ENCODE measurements at regions not wholly inside any gene's neighbourhood (a gene's known extent, or its start where the extent isn't known, plus 50 kb on each side); places are given as distances from the start of the nearest gene placed in this dataset.

DNA sequence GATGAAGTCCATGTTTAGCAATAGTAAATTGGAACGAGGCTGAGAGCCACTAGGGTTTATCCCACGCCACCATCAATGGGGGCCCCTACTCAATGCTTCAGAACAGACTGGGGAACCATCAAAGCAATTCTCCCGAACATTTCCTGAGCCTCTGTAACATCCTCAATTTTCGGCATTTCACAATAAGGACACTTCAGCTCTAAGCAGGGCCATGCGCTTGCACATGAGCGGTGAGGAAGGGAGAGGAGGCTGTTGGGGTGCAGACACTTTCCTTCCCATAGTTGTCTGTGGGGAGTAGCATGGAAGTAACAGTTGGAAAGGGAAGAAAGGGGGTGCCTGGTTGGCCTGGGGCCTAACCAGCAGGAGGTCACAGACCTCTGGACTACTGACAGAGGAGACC is 129.9 kb upstream of the PRMT8 start:
- no peak for TF ChIP-seq CTCF (IDR thresholded peaks at IDR 0.05; ENCODE audit: control insufficient read depth, extremely low read depth, insufficient read depth)
- no peak overlapping the region for H3K4me3 ChIP-seq (ENCODE audit: low read depth, low read length)
- DNase-seq (ENCODE audit: low read depth) = no peak

- DNase-seq (ENCODE audit: low read depth) = no peak
- no peak for TF ChIP-seq CTCF (IDR thresholded peaks at IDR 0.05; ENCODE audit: control insufficient read depth, extremely low read depth, insufficient read depth)
- no peak overlapping the region for H3K4me3 ChIP-seq (ENCODE audit: low read depth, low read length)
Measured at GRCh38 chr12:3362737-3363136, 128.3 kb upstream of the PRMT8 start.

GRCh38 chr12:3363608-3364007 is 127.4 kb upstream of the PRMT8 start:
- no peak for TF ChIP-seq CTCF (IDR thresholded peaks at IDR 0.05; ENCODE audit: control insufficient read depth, extremely low read depth, insufficient read depth)
- no peak for DNase-seq (ENCODE audit: low read depth)
- H3K4me3 ChIP-seq (ENCODE audit: low read depth, low read length) = no peak overlapping the region

GRCh38 chr12:3364226-3364625 is 126.8 kb upstream of the PRMT8 start:
- no peak overlapping the region for H3K4me3 ChIP-seq (ENCODE audit: low read depth, low read length)
- no peak for TF ChIP-seq CTCF (IDR thresholded peaks at IDR 0.05; ENCODE audit: control insufficient read depth, extremely low read depth, insufficient read depth)
- no peak for DNase-seq (ENCODE audit: low read depth)

DNA sequence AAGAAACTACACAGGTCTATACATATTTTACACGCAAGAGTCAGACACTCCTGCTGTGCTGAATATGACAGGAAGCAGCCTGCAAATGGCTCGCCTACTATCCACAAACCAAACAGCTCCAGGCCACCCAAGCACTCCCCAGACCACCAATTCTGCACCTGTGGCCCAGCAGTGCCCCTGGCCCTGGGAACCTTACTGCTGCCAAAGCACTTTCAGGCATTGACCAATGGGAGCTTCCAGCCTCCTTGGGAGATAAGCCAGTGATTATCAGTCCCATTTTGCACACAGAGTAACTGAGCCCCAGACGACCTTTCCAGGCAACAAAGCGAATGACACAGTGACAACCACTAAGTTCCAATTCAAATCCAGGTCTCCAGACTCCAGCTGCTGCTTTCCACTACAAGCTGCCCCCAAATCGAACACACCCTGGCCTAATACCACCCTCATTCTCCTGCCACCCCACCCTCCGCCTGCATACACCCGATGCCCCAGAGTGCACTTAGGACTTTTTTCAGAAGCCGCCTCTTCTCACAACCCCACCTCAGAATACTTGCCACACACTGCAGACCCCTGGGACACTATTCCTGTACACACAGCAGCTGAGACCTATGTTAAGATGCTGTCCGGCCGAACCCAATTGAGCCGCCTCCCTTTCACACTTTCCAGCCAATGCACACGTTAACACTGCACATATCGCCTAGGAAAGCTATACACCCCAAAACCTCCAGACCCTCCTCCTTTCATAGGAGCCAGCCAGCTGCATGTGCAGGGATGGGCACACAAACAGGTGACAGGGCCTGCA is 126.1 kb upstream of the PRMT8 start:
- TF ChIP-seq CTCF (IDR thresholded peaks at IDR 0.05; ENCODE audit: control insufficient read depth, extremely low read depth, insufficient read depth) = no peak
- H3K4me3 ChIP-seq (ENCODE audit: low read depth, low read length) = peak overlapping the region; percentile 53
- DNase-seq (ENCODE audit: low read depth) = no peak

- DNase-seq (ENCODE audit: low read depth) = no peak
- H3K4me3 ChIP-seq (ENCODE audit: low read depth, low read length) = peak overlapping the region; percentile 53
- peak; percentile 36; the same call in 1 of the 2 replicates for TF ChIP-seq CTCF (IDR thresholded peaks at IDR 0.05; ENCODE audit: control insufficient read depth, extremely low read depth, insufficient read depth)
Measured at GRCh38 chr12:3365463-3366411, 125.3 kb upstream of the PRMT8 start.

All from LNCaP clone FGC (cell line).